ENCODE measurements at regions not wholly inside any gene's neighbourhood (a gene's known extent, or its start where the extent isn't known, plus 50 kb on each side); places are given as distances from the start of the nearest gene placed in this dataset.

GRCh38 chr15:38614621-38615020, 50.0 kb upstream of the RASGRP1 start:
- Histone ChIP-seq H3K9ac (ENCODE audit: insufficient read length, low read depth) (no peak overlapping the region), H3K9me3 (ENCODE audit: insufficient read depth, low read length) (no peaks in the 10 kb centered on the region), H3K4me1 (ENCODE audit: insufficient read depth, insufficient read length) (no peaks in the 10 kb centered on the region), H3K4me3 (ENCODE audit: insufficient read length, low read depth) (no peak overlapping the region), H3K36me3 (ENCODE audit: insufficient read depth, insufficient read length, low read length) (no peaks in the 10 kb centered on the region), H3K27me3 (ENCODE audit: insufficient read depth, insufficient read length) (no peaks in the 10 kb centered on the region)
- DNase-seq (ENCODE audit: low read depth, low spot score), result no peak
- no peak for TF ChIP-seq YY1 (IDR thresholded peaks at IDR 0.05; ENCODE audit: insufficient read depth, insufficient read length)
- TF ChIP-seq SUZ12 (IDR thresholded peaks at IDR 0.05; ENCODE audit: extremely low read depth, insufficient read depth, insufficient read length), result no peak
- no peak for TF ChIP-seq ZNF274 (IDR thresholded peaks at IDR 0.05; ENCODE audit: low read depth, low read length)

GRCh38 chr15:38617831-38618230, 53.2 kb upstream of the RASGRP1 start:
- Histone ChIP-seq H3K4me3 (ENCODE audit: insufficient read length, low read depth) (no peak overlapping the region), H3K9me3 (ENCODE audit: insufficient read depth, low read length) (no peaks in the 10 kb centered on the region), H3K4me1 (ENCODE audit: insufficient read depth, insufficient read length) (no peaks in the 10 kb centered on the region), H3K9ac (ENCODE audit: insufficient read length, low read depth) (no peak overlapping the region), H3K36me3 (ENCODE audit: insufficient read depth, insufficient read length, low read length) (no peaks in the 10 kb centered on the region), H3K27me3 (ENCODE audit: insufficient read depth, insufficient read length) (no peaks in the 10 kb centered on the region)
- DNase-seq (ENCODE audit: low read depth, low spot score), result no peak
- TF ChIP-seq ZNF274 (IDR thresholded peaks at IDR 0.05; ENCODE audit: low read depth, low read length), result no peak
- no peak for TF ChIP-seq SUZ12 (IDR thresholded peaks at IDR 0.05; ENCODE audit: extremely low read depth, insufficient read depth, insufficient read length)
- TF ChIP-seq YY1 (IDR thresholded peaks at IDR 0.05; ENCODE audit: insufficient read depth, insufficient read length), result no peak

GRCh38 chr15:38618242-38618955, 53.8 kb upstream of the RASGRP1 start:
- H3K9ac ChIP-seq (ENCODE audit: insufficient read length, low read depth), result no peak overlapping the region
- H3K9me3 ChIP-seq (ENCODE audit: insufficient read depth, low read length), result no peaks in the 10 kb centered on the region
- no peak for DNase-seq (ENCODE audit: low read depth, low spot score)
- no peaks in the 10 kb centered on the region for H3K4me1 ChIP-seq (ENCODE audit: insufficient read depth, insufficient read length)
- TF ChIP-seq YY1 (IDR thresholded peaks at IDR 0.05; ENCODE audit: insufficient read depth, insufficient read length), result no peak
- no peak for TF ChIP-seq ZNF274 (IDR thresholded peaks at IDR 0.05; ENCODE audit: low read depth, low read length)
- TF ChIP-seq SUZ12 (IDR thresholded peaks at IDR 0.05; ENCODE audit: extremely low read depth, insufficient read depth, insufficient read length), result no peak
- H3K27me3 ChIP-seq (ENCODE audit: insufficient read depth, insufficient read length), result no peaks in the 10 kb centered on the region
- no peak overlapping the region for H3K4me3 ChIP-seq (ENCODE audit: insufficient read length, low read depth)
- H3K36me3 ChIP-seq (ENCODE audit: insufficient read depth, insufficient read length, low read length), result no peaks in the 10 kb centered on the region

GRCh38 chr15:38620098-38620497, 55.5 kb upstream of the RASGRP1 start:
- no peak for DNase-seq (ENCODE audit: low read depth, low spot score)
- Histone ChIP-seq H3K27me3 (ENCODE audit: insufficient read depth, insufficient read length) (no peaks in the 10 kb centered on the region), H3K9ac (ENCODE audit: insufficient read length, low read depth) (no peak overlapping the region), H3K36me3 (ENCODE audit: insufficient read depth, insufficient read length, low read length) (no peaks in the 10 kb centered on the region), H3K4me1 (ENCODE audit: insufficient read depth, insufficient read length) (no peaks in the 10 kb centered on the region), H3K4me3 (ENCODE audit: insufficient read length, low read depth) (no peak overlapping the region), H3K9me3 (ENCODE audit: insufficient read depth, low read length) (no peaks in the 10 kb centered on the region)
- TF ChIP-seq ZNF274 (IDR thresholded peaks at IDR 0.05; ENCODE audit: low read depth, low read length), result no peak
- TF ChIP-seq SUZ12 (IDR thresholded peaks at IDR 0.05; ENCODE audit: extremely low read depth, insufficient read depth, insufficient read length), result no peak
- no peak for TF ChIP-seq YY1 (IDR thresholded peaks at IDR 0.05; ENCODE audit: insufficient read depth, insufficient read length)

GRCh38 chr15:38620851-38621594, 56.4 kb upstream of the RASGRP1 start:
- TF ChIP-seq ZNF274 (IDR thresholded peaks at IDR 0.05; ENCODE audit: low read depth, low read length), result no peak
- no peak for TF ChIP-seq YY1 (IDR thresholded peaks at IDR 0.05; ENCODE audit: insufficient read depth, insufficient read length)
- TF ChIP-seq SUZ12 (IDR thresholded peaks at IDR 0.05; ENCODE audit: extremely low read depth, insufficient read depth, insufficient read length), result no peak
- Histone ChIP-seq H3K9me3 (ENCODE audit: insufficient read depth, low read length) (no peaks in the 10 kb centered on the region), H3K27me3 (ENCODE audit: insufficient read depth, insufficient read length) (no peaks in the 10 kb centered on the region), H3K4me3 (ENCODE audit: insufficient read length, low read depth) (no peak overlapping the region), H3K36me3 (ENCODE audit: insufficient read depth, insufficient read length, low read length) (no peaks in the 10 kb centered on the region), H3K4me1 (ENCODE audit: insufficient read depth, insufficient read length) (no peaks in the 10 kb centered on the region), H3K9ac (ENCODE audit: insufficient read length, low read depth) (no peak overlapping the region)
- DNase-seq (ENCODE audit: low read depth, low spot score), result no peak

GRCh38 chr15:38622304-38622703, 57.7 kb upstream of the RASGRP1 start:
- Histone ChIP-seq H3K4me1 (ENCODE audit: insufficient read depth, insufficient read length) (no peaks in the 10 kb centered on the region), H3K4me3 (ENCODE audit: insufficient read length, low read depth) (no peak overlapping the region), H3K27me3 (ENCODE audit: insufficient read depth, insufficient read length) (no peaks in the 10 kb centered on the region), H3K36me3 (ENCODE audit: insufficient read depth, insufficient read length, low read length) (no peaks in the 10 kb centered on the region), H3K9ac (ENCODE audit: insufficient read length, low read depth) (no peak overlapping the region), H3K9me3 (ENCODE audit: insufficient read depth, low read length) (no peaks in the 10 kb centered on the region)
- TF ChIP-seq SUZ12 (IDR thresholded peaks at IDR 0.05; ENCODE audit: extremely low read depth, insufficient read depth, insufficient read length), result no peak
- TF ChIP-seq YY1 (IDR thresholded peaks at IDR 0.05; ENCODE audit: insufficient read depth, insufficient read length), result no peak
- TF ChIP-seq ZNF274 (IDR thresholded peaks at IDR 0.05; ENCODE audit: low read depth, low read length), result no peak
- DNase-seq (ENCODE audit: low read depth, low spot score), result no peak

GRCh38 chr15:38622908-38623307, 58.3 kb upstream of the RASGRP1 start:
- no peak overlapping the region for H3K9ac ChIP-seq (ENCODE audit: insufficient read length, low read depth)
- H3K36me3 ChIP-seq (ENCODE audit: insufficient read depth, insufficient read length, low read length), result no peaks in the 10 kb centered on the region
- no peak overlapping the region for H3K4me3 ChIP-seq (ENCODE audit: insufficient read length, low read depth)
- no peak for TF ChIP-seq ZNF274 (IDR thresholded peaks at IDR 0.05; ENCODE audit: low read depth, low read length)
- TF ChIP-seq SUZ12 (IDR thresholded peaks at IDR 0.05; ENCODE audit: extremely low read depth, insufficient read depth, insufficient read length), result no peak
- no peak for TF ChIP-seq YY1 (IDR thresholded peaks at IDR 0.05; ENCODE audit: insufficient read depth, insufficient read length)
- no peaks in the 10 kb centered on the region for H3K4me1 ChIP-seq (ENCODE audit: insufficient read depth, insufficient read length)
- no peaks in the 10 kb centered on the region for H3K9me3 ChIP-seq (ENCODE audit: insufficient read depth, low read length)
- no peaks in the 10 kb centered on the region for H3K27me3 ChIP-seq (ENCODE audit: insufficient read depth, insufficient read length)
- DNase-seq (ENCODE audit: low read depth, low spot score), result no peak
